GM06990 (cell line): ENCODE measurements at regions not wholly inside any gene's neighbourhood (a gene's known extent, or its start where the extent isn't known, plus 50 kb on each side); places are given as distances from the start of the nearest gene placed in this dataset.
A peak's percentile ranks its signal among the peaks of the same experiment; 100 is the strongest.
"Not testable (repeated sequence)": the region's sequence is repeated elsewhere in the genome, so short reads cannot be mapped to it uniquely, and the experiment has no call there.

ENCODE experiments used
- DNase-seq: peaks from one replicate; pipeline ENCODE4 v3.0.0-alpha.2; 2011; ENCODE audit not compliant: insufficient read length; ENCODE audit errors: extremely low read depth
- H3K27me3 ChIP-seq: replicated peaks from 2 replicates; pipeline ENCODE4 v1.6.0; 2011; ENCODE audit warnings: low read length; ENCODE audit not compliant: control insufficient read depth, insufficient read depth
- H3K36me3 ChIP-seq: 2 replicates; pipeline ENCODE4 v1.5.1; 2011; ENCODE audit warnings: low read length; ENCODE audit not compliant: control insufficient read depth, insufficient read depth
- H3K4me3 ChIP-seq: replicated peaks from 2 replicates; pipeline ENCODE4 v1.5.1; 2011; ENCODE audit warnings: low read depth, mild to moderate bottlenecking, control low read depth, low read length
- CTCF ChIP-seq: IDR thresholded peaks from 2 replicates; pipeline ENCODE4 v1.5.1; 2011; ENCODE audit warnings: low read length, control low read depth, mild to moderate bottlenecking, inconsistent platforms; ENCODE audit not compliant: insufficient read depth, poor library complexity, severe bottlenecking

GRCh38 chr10:5282137-5282536 is 82.6 kb upstream of the UCN3 start:
- no peak for TF ChIP-seq CTCF
- H3K27me3 ChIP-seq = no peaks in the 10 kb centered on the region
- no peak overlapping the region for H3K4me3 ChIP-seq
- no peak for DNase-seq
- no peaks in the 10 kb centered on the region for H3K36me3 ChIP-seq

- DNase-seq = no peak
Measured at GRCh38 chr10:5283305-5284158, 81.2 kb upstream of the UCN3 start.

GRCh38 chr10:5284311-5285057 is 80.3 kb upstream of the UCN3 start:
- no peak overlapping the region for H3K4me3 ChIP-seq
- H3K27me3 ChIP-seq = no peaks in the 10 kb centered on the region
- no peaks in the 10 kb centered on the region for H3K36me3 ChIP-seq
- TF ChIP-seq CTCF = no peak
- DNase-seq = no peak

More at GRCh38 chr10:5283305-5284158, 81.2 kb upstream of the UCN3 start:
- H3K27me3 ChIP-seq = no peaks in the 10 kb centered on the region
- H3K4me3 ChIP-seq = no peak overlapping the region
- no peaks in the 10 kb centered on the region for H3K36me3 ChIP-seq
- peak; percentile 75 for TF ChIP-seq CTCF

GRCh38 chr10:5285186-5285585 is 79.6 kb upstream of the UCN3 start:
- no peaks in the 10 kb centered on the region for H3K27me3 ChIP-seq
- H3K4me3 ChIP-seq = no peak overlapping the region
- no peaks in the 10 kb centered on the region for H3K36me3 ChIP-seq
- no peak for DNase-seq
- TF ChIP-seq CTCF = no peak

GRCh38 chr10:5288359-5288758 is 76.4 kb upstream of the UCN3 start:
- no peak for DNase-seq
- Histone ChIP-seq H3K27me3 (no peaks in the 10 kb centered on the region), H3K4me3 (no peak overlapping the region), H3K36me3 (no peaks in the 10 kb centered on the region)
- TF ChIP-seq CTCF = no peak

GRCh38 chr10:5289228-5289627 is 75.5 kb upstream of the UCN3 start:
- H3K27me3 ChIP-seq, H3K36me3 ChIP-seq, H3K4me3 ChIP-seq, DNase-seq: not testable (repeated sequence)
